Nephron progenitor cell (in vitro differentiated cells): ENCODE measurements at regions not wholly inside any gene's neighbourhood (a gene's known extent, or its start where the extent isn't known, plus 50 kb on each side); places are given as distances from the start of the nearest gene placed in this dataset.

Experiments
- DNase-seq: peaks from one replicate; pipeline ENCODE4 v3.0.0; 2021
- H3K27ac Mint-ChIP-seq: 2 replicates; pipeline ENCODE4 v1.8.0; 2021; ENCODE audit warnings: mild to moderate bottlenecking, moderate library complexity, mixed read lengths
- H3K27me3 Mint-ChIP-seq: 2 replicates; pipeline ENCODE4 v1.8.0; 2021; ENCODE audit warnings: mild to moderate bottlenecking, low read depth, mixed read lengths; ENCODE audit not compliant: poor library complexity
- H3K36me3 Mint-ChIP-seq: 2 replicates; pipeline ENCODE4 v1.8.0; 2021; ENCODE audit warnings: low read depth, mixed read lengths
- H3K4me1 Mint-ChIP-seq: 2 replicates; pipeline ENCODE4 v1.8.0; 2021; ENCODE audit warnings: mixed read lengths
- H3K4me3 Mint-ChIP-seq: 2 replicates; pipeline ENCODE4 v1.8.0; 2021; ENCODE audit warnings: mild to moderate bottlenecking, moderate library complexity, mixed read lengths
- H3K9me3 Mint-ChIP-seq: 2 replicates; pipeline ENCODE4 v1.8.0; 2021; ENCODE audit warnings: mild to moderate bottlenecking, moderate library complexity, mixed read lengths
- CTCF ChIP-seq: fragments of 200-600 bp; sonication (generic); IDR thresholded peaks from 2 replicates; pipeline ENCODE4 v1.5.0; 2021; ENCODE audit warnings: antibody characterized with exemption

DNA sequence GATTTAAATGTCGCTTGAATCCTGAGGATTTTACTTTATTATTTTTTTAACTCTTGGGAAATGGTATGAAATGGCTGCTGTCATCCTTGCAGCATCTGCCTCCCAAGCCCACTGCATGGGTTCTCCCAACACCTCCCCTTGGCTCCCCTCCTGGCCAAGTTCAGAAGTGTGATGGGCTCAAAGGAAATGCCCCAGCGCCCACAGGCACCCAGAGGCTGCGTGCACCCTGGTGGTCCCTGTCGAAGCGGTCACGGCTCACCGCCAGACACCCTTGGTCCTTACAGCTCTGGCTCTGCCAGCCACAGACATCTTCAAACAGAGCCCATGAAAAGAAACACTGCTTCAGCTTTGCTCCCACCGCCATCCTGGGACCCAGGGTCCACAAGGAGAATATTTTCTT is 334.7 kb downstream of the SOX9 start:
- Mint-ChIP-seq H3K36me3 (no peaks in the 10 kb centered on the region), H3K27ac (no peak overlapping the region), H3K9me3 (peaks cover 5% of the 10 kb centered on the region), H3K4me3 (no peak overlapping the region), H3K27me3 (peaks cover 29% of the 10 kb centered on the region), H3K4me1 (peaks cover 23% of the 10 kb centered on the region)
- TF ChIP-seq CTCF = no peak
- peak; percentile 15 for DNase-seq

- no peak for TF ChIP-seq CTCF
Observed at GRCh38 chr17:72456075-72456474, 335.3 kb downstream of the SOX9 start.

GRCh38 chr17:72457712-72458111 is 336.9 kb downstream of the SOX9 start:
- no peak for TF ChIP-seq CTCF
- Mint-ChIP-seq H3K4me1 (peaks cover 10% of the 10 kb centered on the region), H3K36me3 (peaks cover 6% of the 10 kb centered on the region), H3K9me3 (peaks cover 19% of the 10 kb centered on the region), H3K27me3 (peaks cover 30% of the 10 kb centered on the region), H3K4me3 (no peak overlapping the region), H3K27ac (no peak overlapping the region)
- DNase-seq = no peak

More at GRCh38 chr17:72456075-72456474, 335.3 kb downstream of the SOX9 start:
- H3K9me3 Mint-ChIP-seq = peaks cover 5% of the 10 kb centered on the region
- H3K4me1 Mint-ChIP-seq = peaks cover 19% of the 10 kb centered on the region
- H3K27me3 Mint-ChIP-seq = peaks cover 29% of the 10 kb centered on the region
- no peaks in the 10 kb centered on the region for H3K36me3 Mint-ChIP-seq
- no peak overlapping the region for H3K4me3 Mint-ChIP-seq
- DNase-seq = no peak
- H3K27ac Mint-ChIP-seq = no peak overlapping the region

- peaks cover 4% of the 10 kb centered on the region for H3K4me1 Mint-ChIP-seq
- peaks cover 6% of the 10 kb centered on the region for H3K36me3 Mint-ChIP-seq
- peaks cover 25% of the 10 kb centered on the region for H3K27me3 Mint-ChIP-seq
Observed at GRCh38 chr17:72458301-72458700, 337.5 kb downstream of the SOX9 start.

DNA sequence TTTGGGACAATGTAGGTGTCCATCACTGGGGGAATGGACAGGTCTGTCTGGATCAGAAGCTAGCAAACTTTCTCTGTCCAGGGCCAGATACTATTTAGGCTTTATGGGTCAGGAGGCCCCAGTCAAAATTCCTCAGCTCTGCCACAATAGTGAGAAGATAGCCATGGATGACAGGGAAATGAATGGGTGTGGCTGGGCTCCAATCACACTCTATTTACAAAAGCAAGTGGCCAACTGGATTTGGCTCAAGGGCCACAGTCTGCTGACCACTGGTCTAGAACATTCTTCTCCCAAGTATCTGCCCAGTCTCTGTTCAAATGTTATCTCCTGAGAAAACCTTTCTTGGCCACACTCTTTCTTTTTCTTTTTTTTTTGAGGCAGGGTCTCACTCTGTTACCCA is 339.9 kb downstream of the SOX9 start:
- TF ChIP-seq CTCF = no peak
- Mint-ChIP-seq H3K4me3 (no peak overlapping the region), H3K36me3 (peaks cover 6% of the 10 kb centered on the region), H3K27me3 (peaks cover 40% of the 10 kb centered on the region), H3K9me3 (peaks cover 32% of the 10 kb centered on the region), H3K4me1 (peaks cover 12% of the 10 kb centered on the region), H3K27ac (peak overlapping the region; percentile 89)
- DNase-seq = no peak

More at GRCh38 chr17:72458301-72458700, 337.5 kb downstream of the SOX9 start:
- Mint-ChIP-seq H3K4me3 (no peak overlapping the region), H3K9me3 (peaks cover 22% of the 10 kb centered on the region), H3K27ac (no peak overlapping the region)
- TF ChIP-seq CTCF = no peak
- DNase-seq = no peak

GRCh38 chr17:72461757-72462156 is 340.9 kb downstream of the SOX9 start:
- Mint-ChIP-seq H3K27ac (no peak overlapping the region), H3K36me3 (peaks cover 6% of the 10 kb centered on the region), H3K4me3 (no peak overlapping the region), H3K9me3 (peaks cover 32% of the 10 kb centered on the region), H3K27me3 (peaks cover 40% of the 10 kb centered on the region), H3K4me1 (peaks cover 21% of the 10 kb centered on the region)
- TF ChIP-seq CTCF = no peak
- DNase-seq = no peak
